ENCODE measurements at regions not wholly inside any gene's neighbourhood (a gene's known extent, or its start where the extent isn't known, plus 50 kb on each side); places are given as distances from the start of the nearest gene placed in this dataset.

GRCh38 chr6:156513504-156513903, 263.7 kb upstream of the ARID1B start:
- CTCF ChIA-PET, result interaction anchor here (1.5 kb wide), 1 partner anchor 15 kb away, joined by 4 read pairs; no protein-coding TSS in a partner anchor
- POLR2A ChIA-PET, result no interaction called here
- no peak for DNase-seq (ENCODE audit: extremely low spot score)
- no peak for TF ChIP-seq CTCF (IDR thresholded peaks at IDR 0.05; ENCODE audit: control extremely low read depth, extremely low read depth, low read depth, missing control alignments)

GRCh38 chr6:156511570-156511969, 265.6 kb upstream of the ARID1B start:
- no peak for TF ChIP-seq CTCF (IDR thresholded peaks at IDR 0.05; ENCODE audit: control extremely low read depth, extremely low read depth, low read depth, missing control alignments)
- no peak for DNase-seq (ENCODE audit: extremely low spot score)
- ChIA-PET CTCF (interaction anchor here (0.8 to 1.6 kb wide), 3 partner anchors 12 to 19 kb away, joined by 3 to 5 read pairs (median 3); no protein-coding TSS in a partner anchor), POLR2A (no interaction called here)

- no peak for DNase-seq (ENCODE audit: extremely low spot score)
- TF ChIP-seq CTCF (IDR thresholded peaks at IDR 0.05; ENCODE audit: control extremely low read depth, extremely low read depth, low read depth, missing control alignments), result no peak
- ChIA-PET CTCF (interaction anchor here (0.8 to 1.1 kb wide), 2 partner anchors 17 to 20 kb away, joined by 3 read pairs; no protein-coding TSS in a partner anchor), POLR2A (no interaction called here)
Observed at GRCh38 chr6:156511051-156511450, 266.1 kb upstream of the ARID1B start.

- no peak for DNase-seq (ENCODE audit: extremely low spot score)
- no peak for TF ChIP-seq CTCF (IDR thresholded peaks at IDR 0.05; ENCODE audit: control extremely low read depth, extremely low read depth, low read depth, missing control alignments)
- ChIA-PET CTCF (interaction anchor here (1.1 kb wide), 1 partner anchor 21 kb away, joined by 3 read pairs; no protein-coding TSS in a partner anchor), POLR2A (no interaction called here)
Observed at GRCh38 chr6:156510242-156510641, 266.9 kb upstream of the ARID1B start.

- TF ChIP-seq CTCF (IDR thresholded peaks at IDR 0.05; ENCODE audit: control extremely low read depth, extremely low read depth, low read depth, missing control alignments), result no peak
- ChIA-PET CTCF (no interaction called here), POLR2A (no interaction called here)
- no peak for DNase-seq (ENCODE audit: extremely low spot score)
Observed at GRCh38 chr6:156509496-156509895, 267.7 kb upstream of the ARID1B start.

GRCh38 chr6:156508923-156509322, 268.3 kb upstream of the ARID1B start:
- POLR2A ChIA-PET, result no interaction called here

More at GRCh38 chr6:156508923-156509322, 268.3 kb upstream of the ARID1B start:
- no peak for DNase-seq (ENCODE audit: extremely low spot score)
- CTCF ChIA-PET, result no interaction called here
- no peak for TF ChIP-seq CTCF (IDR thresholded peaks at IDR 0.05; ENCODE audit: control extremely low read depth, extremely low read depth, low read depth, missing control alignments)

All from GM10248 (cell line).